ENCODE measurements at regions not wholly inside any gene's neighbourhood (a gene's known extent, or its start where the extent isn't known, plus 50 kb on each side); places are given as distances from the start of the nearest gene placed in this dataset.

GRCh38 chr6:95230071-95230740 lies 347.1 kb upstream of the MANEA start:
- TF ChIP-seq CTCF (IDR thresholded peaks at IDR 0.05; ENCODE audit: insufficient read depth, low read depth, low read length): no peak
- no peak for TF ChIP-seq EZH2 (IDR thresholded peaks at IDR 0.05; ENCODE audit: insufficient read depth, low read length)

Measured in astrocyte (in vitro differentiated cells and primary cell).